Fibroblast of the aortic adventitia (primary cell): ENCODE measurements at regions not wholly inside any gene's neighbourhood (a gene's known extent, or its start where the extent isn't known, plus 50 kb on each side); places are given as distances from the start of the nearest gene placed in this dataset.

Experiments used
- DNase-seq: peaks from one replicate; pipeline ENCODE4 v3.0.0-alpha.2; 2010; ENCODE audit warnings: low read depth
- H3K4me3 ChIP-seq: 2 replicates; pipeline ENCODE4 v1.5.1; 2011; ENCODE audit warnings: low read depth, mild to moderate bottlenecking, control low read depth, low read length, moderate library complexity
- TF ChIP-seq, protein P1 (sequence below): IDR thresholded peaks from 2 replicates; pipeline ENCODE4 v1.5.1; 2011; ENCODE audit warnings: mild to moderate bottlenecking, low read length, control low read depth, inconsistent platforms; ENCODE audit not compliant: insufficient read depth

DNA sequence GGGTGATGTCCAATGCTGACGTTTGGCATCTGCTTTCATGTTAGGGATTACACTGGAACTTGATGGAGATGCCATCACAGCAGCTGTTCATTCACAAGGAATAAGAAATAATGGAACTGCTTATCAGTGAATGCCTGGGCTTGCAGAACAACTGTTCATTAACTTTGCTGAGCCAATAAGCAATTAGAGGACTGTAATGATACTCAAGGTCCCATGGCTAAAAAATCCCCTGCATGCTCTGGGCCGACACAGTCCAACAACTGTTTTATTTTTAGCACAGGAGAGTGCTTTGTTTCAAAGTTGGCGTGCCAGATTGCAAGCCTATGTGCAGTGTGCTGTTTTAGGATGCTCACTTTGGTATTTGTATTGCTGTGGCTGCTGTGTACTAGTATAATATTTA, 408.0 kb upstream of the RGPD4 start:
- DNase-seq, result no peak
- no peak overlapping the region for H3K4me3 ChIP-seq

DNA sequence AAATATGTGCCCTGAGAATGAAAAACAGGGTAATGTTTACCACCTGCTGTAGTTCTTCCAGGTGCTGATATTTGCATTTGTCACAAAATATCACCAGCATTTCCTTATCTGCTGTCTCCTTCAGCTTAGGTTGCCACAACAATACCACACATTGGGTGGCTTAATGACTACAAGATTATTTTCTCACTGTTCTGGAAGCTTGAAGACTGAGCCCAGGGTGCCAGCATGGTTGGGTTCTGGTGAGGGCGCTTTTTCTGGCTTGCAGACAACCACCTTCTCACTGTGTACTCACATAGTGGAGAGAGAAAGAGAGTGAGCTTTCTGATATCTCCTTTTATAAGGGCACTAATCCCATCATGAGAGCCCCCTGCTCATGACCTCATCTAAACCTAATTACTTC, 407.5 kb upstream of the RGPD4 start:
- TF ChIP-seq, protein P1, sequence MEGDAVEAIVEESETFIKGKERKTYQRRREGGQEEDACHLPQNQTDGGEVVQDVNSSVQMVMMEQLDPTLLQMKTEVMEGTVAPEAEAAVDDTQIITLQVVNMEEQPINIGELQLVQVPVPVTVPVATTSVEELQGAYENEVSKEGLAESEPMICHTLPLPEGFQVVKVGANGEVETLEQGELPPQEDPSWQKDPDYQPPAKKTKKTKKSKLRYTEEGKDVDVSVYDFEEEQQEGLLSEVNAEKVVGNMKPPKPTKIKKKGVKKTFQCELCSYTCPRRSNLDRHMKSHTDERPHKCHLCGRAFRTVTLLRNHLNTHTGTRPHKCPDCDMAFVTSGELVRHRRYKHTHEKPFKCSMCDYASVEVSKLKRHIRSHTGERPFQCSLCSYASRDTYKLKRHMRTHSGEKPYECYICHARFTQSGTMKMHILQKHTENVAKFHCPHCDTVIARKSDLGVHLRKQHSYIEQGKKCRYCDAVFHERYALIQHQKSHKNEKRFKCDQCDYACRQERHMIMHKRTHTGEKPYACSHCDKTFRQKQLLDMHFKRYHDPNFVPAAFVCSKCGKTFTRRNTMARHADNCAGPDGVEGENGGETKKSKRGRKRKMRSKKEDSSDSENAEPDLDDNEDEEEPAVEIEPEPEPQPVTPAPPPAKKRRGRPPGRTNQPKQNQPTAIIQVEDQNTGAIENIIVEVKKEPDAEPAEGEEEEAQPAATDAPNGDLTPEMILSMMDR, result no peak
- H3K4me3 ChIP-seq, result no peak overlapping the region
- DNase-seq, result no peak

More for the DNA sequence above, 408.0 kb upstream of the RGPD4 start:
- TF ChIP-seq, protein P1, result no peak

DNA sequence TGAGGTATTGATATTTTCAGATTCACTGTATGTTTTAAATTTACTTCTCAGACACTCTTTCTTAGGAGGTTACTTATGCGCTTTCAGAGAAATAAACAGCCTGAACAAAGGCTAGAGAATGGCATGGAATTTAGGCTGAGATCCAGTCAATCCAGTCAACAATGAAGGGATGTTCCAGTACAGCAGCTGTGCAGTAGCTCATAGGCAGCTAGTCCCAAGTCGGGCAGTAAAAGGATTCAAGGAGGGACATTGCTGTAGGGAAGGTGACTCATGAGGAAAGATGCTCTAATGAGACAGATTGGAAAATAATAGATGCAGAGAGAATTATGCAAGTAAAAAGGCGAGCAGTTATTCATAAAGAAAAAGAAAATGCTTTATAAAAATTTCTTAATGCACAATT, 397.9 kb upstream of the RGPD4 start:
- DNase-seq, result no peak

DNA sequence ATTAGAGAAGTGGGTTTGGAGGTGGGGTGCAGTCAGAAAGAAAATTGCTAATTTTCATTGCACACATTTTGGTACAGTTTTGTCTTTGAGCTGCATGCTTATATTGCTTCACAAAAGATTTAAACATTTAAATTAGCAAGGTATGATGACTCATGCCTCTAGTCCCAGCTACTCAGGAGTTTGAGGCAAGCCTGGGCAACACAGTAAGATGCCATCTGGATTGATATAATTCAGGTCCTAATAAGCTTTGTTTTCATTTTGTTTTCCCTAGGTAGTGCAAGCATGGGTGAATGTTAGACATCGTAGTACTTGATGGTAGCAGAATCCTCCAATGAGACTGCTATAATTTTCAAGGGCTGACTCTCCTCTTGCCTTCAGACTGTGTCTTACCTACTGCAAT, 396.7 kb upstream of the RGPD4 start:
- TF ChIP-seq, protein P1, result no peak
- DNase-seq, result no peak
- no peak overlapping the region for H3K4me3 ChIP-seq

More for the DNA sequence above, 397.9 kb upstream of the RGPD4 start:
- H3K4me3 ChIP-seq, result no peak overlapping the region
- TF ChIP-seq, protein P1, result no peak

DNA sequence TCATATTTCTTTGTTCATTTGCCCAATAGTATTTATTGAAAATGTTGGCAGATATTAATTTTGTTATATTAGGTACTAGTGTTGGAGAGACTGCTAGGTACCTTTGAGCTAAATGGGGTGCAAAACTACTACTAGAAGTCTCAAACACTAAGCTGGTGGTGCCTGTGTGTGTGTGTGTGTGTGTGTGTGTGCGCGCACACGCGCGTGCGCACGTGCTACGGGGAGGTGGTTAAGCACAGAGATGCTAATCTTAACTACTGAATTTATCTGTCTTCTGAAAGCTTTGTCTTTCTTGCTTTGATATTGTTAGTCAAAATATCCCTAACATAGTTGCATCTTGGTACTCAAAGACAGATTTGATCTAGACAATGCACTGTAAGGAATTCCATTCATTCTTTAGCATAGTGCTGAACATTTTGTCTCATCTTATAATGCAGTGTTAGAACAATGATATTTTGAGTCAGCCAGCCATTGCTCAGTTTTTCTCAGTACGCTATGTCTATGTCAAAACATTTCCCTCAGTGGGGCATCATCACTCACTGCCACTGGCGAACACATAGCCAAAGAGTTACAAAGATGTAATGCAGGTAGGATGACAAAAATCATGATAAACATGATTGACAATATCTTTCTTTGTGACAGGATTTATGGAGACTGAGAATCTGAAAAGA, 396.0 kb upstream of the RGPD4 start:
- H3K4me3 ChIP-seq, result no peak overlapping the region
- no peak for DNase-seq
- TF ChIP-seq, protein P1, result no peak

DNA sequence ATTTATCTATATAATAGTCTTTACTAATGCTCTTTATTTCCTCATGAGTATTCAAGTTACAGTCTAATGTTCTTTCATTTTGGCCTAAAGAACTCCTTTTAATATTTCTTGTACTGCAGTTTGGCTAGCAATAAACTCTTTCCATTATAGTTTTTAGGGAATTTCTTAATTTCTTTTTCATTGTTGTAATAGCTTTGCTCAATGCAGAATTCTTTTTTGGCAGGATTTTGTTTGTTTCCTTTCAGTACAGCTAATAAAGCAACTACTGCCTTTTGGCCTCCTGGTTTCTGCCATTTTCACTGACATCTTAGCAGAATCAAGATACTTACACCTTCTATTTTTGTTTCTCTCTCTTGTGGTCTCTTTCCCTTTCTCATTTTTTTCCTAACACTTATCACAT, 390.4 kb upstream of the RGPD4 start:
- H3K4me3 ChIP-seq, result no peak overlapping the region
- no peak for DNase-seq
- TF ChIP-seq, protein P1, result no peak

DNA sequence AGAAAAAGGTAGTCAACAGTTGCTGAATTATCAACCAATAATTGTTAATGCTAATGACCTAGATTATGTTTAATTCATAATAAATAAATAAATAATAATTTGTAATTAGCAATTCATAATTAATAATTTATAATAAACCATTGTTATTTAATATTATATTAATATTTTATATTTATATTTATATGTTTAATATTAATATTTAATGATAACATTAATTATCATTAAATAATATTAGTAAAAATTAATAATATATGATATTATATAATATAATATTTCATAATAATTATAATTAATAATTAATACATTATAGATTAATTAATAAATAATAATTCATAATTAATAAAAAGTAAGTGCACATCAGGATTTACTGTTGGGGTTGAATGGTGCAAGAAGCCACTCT, 389.4 kb upstream of the RGPD4 start:
- H3K4me3 ChIP-seq, result no peak overlapping the region
- TF ChIP-seq, protein P1, result no peak
- no peak for DNase-seq
